DOHH2 (cell line): ENCODE measurements at regions not wholly inside any gene's neighbourhood (a gene's known extent, or its start where the extent isn't known, plus 50 kb on each side); places are given as distances from the start of the nearest gene placed in this dataset.

Source experiments
- CTCF ChIP-seq: fragments of 200-600 bp; sonication (generic); IDR thresholded peaks from one replicate; pipeline ENCODE4 v1.5.1; 2014; ENCODE audit warnings: antibody characterized with exemption, mild to moderate bottlenecking, low read depth, low read length; ENCODE audit not compliant: poor library complexity, severe bottlenecking
- EZH2phosphoT487 ChIP-seq: fragments of 200-600 bp; sonication (generic); IDR thresholded peaks from 2 replicates; pipeline ENCODE4 v1.6.1; 2017; ENCODE audit warnings: borderline replicate concordance, mild to moderate bottlenecking, antibody characterized with exemption, low read length, moderate library complexity, mixed read lengths

DNA sequence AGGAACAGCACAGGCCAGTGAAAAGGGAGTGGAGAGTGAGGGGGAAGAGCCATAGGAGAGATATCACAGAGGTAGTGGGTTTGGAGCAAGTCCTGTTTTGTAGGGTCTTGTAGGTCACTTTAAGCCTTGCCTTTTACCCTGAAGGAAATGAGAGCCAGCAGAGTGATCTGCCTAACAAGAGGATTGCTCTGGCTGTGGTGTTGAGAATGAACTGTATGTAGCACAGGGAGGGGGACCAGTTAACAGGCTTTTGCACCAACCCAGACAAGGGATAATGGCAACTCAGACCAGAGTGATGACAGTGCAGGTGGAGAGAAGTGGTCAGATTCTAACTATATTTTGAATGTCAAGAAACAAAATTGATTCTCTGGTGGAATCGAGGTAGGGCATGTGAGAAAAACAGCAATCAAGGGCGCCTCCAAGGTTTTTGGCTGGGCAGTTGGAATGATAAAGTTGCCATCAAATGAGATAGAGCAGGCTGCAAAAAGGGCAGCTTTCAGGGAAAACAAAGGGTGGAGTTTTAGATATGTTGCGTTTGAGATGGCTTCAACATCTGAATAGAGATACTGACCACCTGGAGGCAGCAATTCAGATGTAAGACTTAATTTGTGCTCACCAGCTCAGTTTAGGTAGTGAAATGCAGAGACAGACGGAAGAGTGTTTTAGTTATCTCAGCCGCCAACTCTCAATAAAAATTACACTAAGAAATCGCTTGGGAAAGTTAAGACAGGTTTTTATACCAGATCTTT lies 134.4 kb upstream of the BTBD3 start:
- TF ChIP-seq CTCF (no peak), EZH2phosphoT487 (no peak)
